Liver (tissue), 8 donors: ENCODE measurements at regions not wholly inside any gene's neighbourhood (a gene's known extent, or its start where the extent isn't known, plus 50 kb on each side); places are given as distances from the start of the nearest gene placed in this dataset.

ENCODE experiments used
- DNase-seq: peaks from one replicate; pipeline ENCODE4 v3.0.0-alpha.2; 2017; ENCODE audit warnings: low spot score
- H3K27ac ChIP-seq, 2 donors: one replicate each; pipeline ENCODE4 v1.7.0; 2013; ENCODE audit warnings: inconsistent platforms in 2 of 2, low read length in 2 of 2, control low read depth in 1 of 2, low read depth in 1 of 2, mild to moderate bottlenecking in 1 of 2
- H3K27me3 ChIP-seq, 4 donors: one replicate each; pipeline versions ENCODE4 v1.6.1 to v1.7.0; 2013; ENCODE audit warnings: low read length in 3 of 4, inconsistent platforms in 1 of 4, mild to moderate bottlenecking in 1 of 4, moderate library complexity in 1 of 4; ENCODE audit not compliant: control insufficient read depth in 4 of 4, insufficient read depth in 4 of 4
- H3K36me3 ChIP-seq, 4 donors: one replicate each; pipeline versions ENCODE4 v1.6.1 to v1.7.0; 2013; ENCODE audit warnings: low read length in 3 of 4, mild to moderate bottlenecking in 3 of 4, low read depth in 1 of 4, moderate library complexity in 1 of 4; ENCODE audit not compliant: control insufficient read depth in 4 of 4, insufficient read depth in 3 of 4
- H3K4me1 ChIP-seq, 4 donors: one replicate each; pipeline versions ENCODE4 v1.6.1 to v1.7.0; 2013; ENCODE audit warnings: low read length in 3 of 4, mild to moderate bottlenecking in 3 of 4, moderate library complexity in 1 of 4; ENCODE audit not compliant: control insufficient read depth in 4 of 4, insufficient read depth in 4 of 4
- H3K4me3 ChIP-seq, 3 donors: one replicate each; pipeline versions ENCODE4 v1.6.1 to v1.7.0; 2013; ENCODE audit warnings: low read length in 3 of 3, control low read depth in 1 of 3, low read depth in 1 of 3, mild to moderate bottlenecking in 1 of 3
- H3K9ac ChIP-seq, 2 donors: one replicate each; pipeline ENCODE4 v1.7.0; 2013; ENCODE audit warnings: low read length in 2 of 2, mild to moderate bottlenecking in 2 of 2, moderate library complexity in 2 of 2, control low read depth in 1 of 2, low read depth in 1 of 2
- H3K9me3 ChIP-seq, 4 donors: one replicate each; pipeline versions ENCODE4 v1.6.1 to v1.7.0; 2013; ENCODE audit warnings: low read length in 3 of 4; ENCODE audit not compliant: control insufficient read depth in 4 of 4
- EGR1 ChIP-seq, 2 donors: IDR thresholded peaks; 2 replicates each; pipeline ENCODE4 v1.6.1; 2016 to 2018; ENCODE audit warnings: antibody characterized with exemption in 2 of 2, low read depth in 2 of 2
- FOXA1 ChIP-seq: IDR thresholded peaks from 2 replicates; pipeline ENCODE4 v1.6.1; 2016; ENCODE audit warnings: antibody characterized with exemption
- FOXA2 ChIP-seq: IDR thresholded peaks from 2 replicates; pipeline ENCODE4 v1.6.1; 2016; ENCODE audit warnings: antibody characterized with exemption
- GABPA ChIP-seq, 2 donors: IDR thresholded peaks in 1 of 2; conservative IDR thresholded peaks in 1 of 2; 2 replicates each; pipeline ENCODE4 v1.6.1; 2016; ENCODE audit warnings: antibody characterized with exemption in 2 of 2, mild to moderate bottlenecking in 1 of 2, moderate library complexity in 1 of 2
- HNF4A ChIP-seq, 2 donors: conservative IDR thresholded peaks; 2 replicates each; pipeline ENCODE4 v1.6.1; 2016; ENCODE audit warnings: antibody characterized with exemption in 2 of 2, mild to moderate bottlenecking in 2 of 2
- HNF4G ChIP-seq: IDR thresholded peaks from 2 replicates; pipeline ENCODE4 v1.6.1; 2016; ENCODE audit warnings: antibody characterized with exemption
- JUND ChIP-seq, 2 donors: IDR thresholded peaks; 2 replicates each; pipeline ENCODE4 v1.6.1; 2016; ENCODE audit warnings: antibody characterized with exemption in 2 of 2
- NR2F2 ChIP-seq: IDR thresholded peaks from 2 replicates; pipeline ENCODE4 v1.6.1; 2016; ENCODE audit warnings: antibody characterized with exemption
- RAD21 ChIP-seq, 2 donors: IDR thresholded peaks; 2 replicates each; pipeline ENCODE4 v1.6.1; 2016; ENCODE audit warnings: antibody characterized with exemption in 2 of 2, mild to moderate bottlenecking in 2 of 2
- RXRA ChIP-seq, 2 donors: IDR thresholded peaks; 2 replicates each; pipeline ENCODE4 v1.6.1; 2017 to 2018; ENCODE audit warnings: antibody characterized with exemption in 2 of 2, mild to moderate bottlenecking in 1 of 2
- SP1 ChIP-seq: IDR thresholded peaks from 2 replicates; pipeline ENCODE4 v1.6.1; 2018; ENCODE audit warnings: antibody characterized with exemption, mild to moderate bottlenecking
- TAF1 ChIP-seq: conservative IDR thresholded peaks from 2 replicates; pipeline ENCODE4 v1.6.1; 2016; ENCODE audit warnings: antibody characterized with exemption, mild to moderate bottlenecking
- YY1 ChIP-seq: IDR thresholded peaks from 2 replicates; pipeline ENCODE4 v1.6.1; 2016; ENCODE audit warnings: antibody characterized with exemption, mild to moderate bottlenecking
- WGBS: extraction: QIAGEN DNeasy Blood & Tissue Kit; methylation state at CpG from one replicate; pipeline ENCODE4 v1.1.7; 2013; 5-methylcytosine and 5-hydroxymethylcytosine counted together
- TF ChIP-seq, protein P1 (sequence below): IDR thresholded peaks from 2 replicates; pipeline ENCODE4 v1.6.1; 2016; ENCODE audit warnings: antibody characterized with exemption
- TF ChIP-seq, protein P2 (sequence below): IDR thresholded peaks from 2 replicates; pipeline ENCODE4 v1.6.1; 2016; ENCODE audit warnings: antibody characterized with exemption, mild to moderate bottlenecking
- TF ChIP-seq, protein P3 (sequence below): IDR thresholded peaks from 2 replicates; pipeline ENCODE4 v1.6.1; 2016; ENCODE audit warnings: antibody characterized with exemption
- TF ChIP-seq, protein P4 (sequence below): IDR thresholded peaks from 2 replicates; pipeline ENCODE4 v1.6.1; 2016; ENCODE audit warnings: antibody characterized with exemption
- TF ChIP-seq, protein P5 (sequence below): fragments of 150-350 bp; IDR thresholded peaks from 2 replicates; pipeline ENCODE4 v1.5.1; 2017; ENCODE audit warnings: improper control_type of control experiment, low read depth, low read length; ENCODE audit not compliant: missing input control
- donor health status: healthy.
- donor health status: healthy.
- donor health status: healthy.
- donor health status: healthy.
- donor health status: healthy.

DNA sequence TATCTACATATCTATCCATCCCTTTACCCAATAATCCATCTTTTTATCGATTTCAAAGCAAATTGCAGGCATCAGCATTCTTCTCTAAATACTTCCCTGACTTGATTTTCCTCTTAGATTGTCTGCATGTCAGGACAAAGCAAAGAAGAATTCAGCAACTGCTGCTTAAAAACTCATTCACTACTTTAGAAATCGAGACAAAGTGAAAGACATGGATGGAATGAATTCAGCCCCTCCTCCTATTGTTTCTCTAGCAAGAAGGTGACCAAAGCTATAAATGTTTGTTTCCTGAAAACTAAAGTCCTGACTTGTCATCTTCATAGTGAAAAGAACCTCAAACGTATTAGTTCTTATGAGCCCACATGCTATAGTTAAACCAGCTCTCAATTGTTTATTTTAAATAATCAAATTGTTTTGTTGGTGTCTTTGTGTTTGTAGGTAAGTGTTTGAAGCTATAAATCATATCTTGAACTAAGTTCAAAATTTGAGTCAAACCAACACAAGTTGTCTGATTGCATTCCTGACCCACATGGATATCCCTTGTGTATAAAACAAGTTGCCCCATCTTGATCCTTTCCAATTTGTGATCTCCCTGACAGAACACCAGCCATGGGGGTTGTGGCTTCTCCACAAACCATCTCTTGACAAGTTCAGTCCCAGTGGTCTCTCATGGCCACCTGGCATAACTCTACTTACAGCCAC is 58.6 kb upstream of the ARHGAP5 start:
- H3K4me1 ChIP-seq: no peaks in the 10 kb centered on the region
- H3K27me3 ChIP-seq: no peaks in the 10 kb centered on the region
- no peaks in the 10 kb centered on the region for H3K9me3 ChIP-seq
- 61% methylated on average over 3 of the region's 3 CpGs for WGBS
- no peak for DNase-seq
- H3K9ac ChIP-seq: no peak overlapping the region
- H3K27ac ChIP-seq: no peak overlapping the region
- no peaks in the 10 kb centered on the region for H3K36me3 ChIP-seq
- TF ChIP-seq, protein P1, sequence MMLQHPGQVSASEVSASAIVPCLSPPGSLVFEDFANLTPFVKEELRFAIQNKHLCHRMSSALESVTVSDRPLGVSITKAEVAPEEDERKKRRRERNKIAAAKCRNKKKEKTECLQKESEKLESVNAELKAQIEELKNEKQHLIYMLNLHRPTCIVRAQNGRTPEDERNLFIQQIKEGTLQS: no peak
- TF ChIP-seq HNF4A (conservative IDR thresholded peaks at IDR 0.05) (no peak), SP1 (no peak), YY1 (no peak), GABPA (IDR thresholded peaks at IDR 0.05 in 1 of 2, conservative IDR thresholded peaks at IDR 0.05 in 1 of 2) (no peak), RAD21 (IDR thresholded peaks at IDR 0.05) (no peak), NR2F2 (no peak)
- H3K4me3 ChIP-seq: no peak overlapping the region

DNA sequence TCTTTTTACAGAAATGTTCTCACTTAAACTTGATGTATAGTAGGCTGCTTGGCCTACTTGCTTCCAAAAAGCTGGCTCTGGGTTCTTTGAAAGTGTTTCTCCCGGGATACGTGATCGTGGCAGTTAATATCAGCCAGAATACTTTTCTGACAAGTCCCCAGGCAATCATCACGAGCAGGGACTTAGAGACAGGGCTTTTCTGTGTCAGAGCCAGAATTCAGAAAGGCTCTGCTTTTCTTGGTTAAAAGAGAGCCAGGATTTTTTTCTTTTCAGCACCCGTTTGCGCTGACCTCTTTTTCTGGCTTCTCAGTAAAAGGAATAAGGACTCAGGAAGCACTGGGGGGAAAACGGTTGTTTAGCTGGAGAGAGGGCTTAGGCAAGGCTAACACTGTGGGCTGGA is 57.8 kb upstream of the ARHGAP5 start:
- Histone ChIP-seq H3K27ac (no peak overlapping the region), H3K36me3 (no peaks in the 10 kb centered on the region), H3K4me1 (no peaks in the 10 kb centered on the region), H3K9me3 (no peaks in the 10 kb centered on the region), H3K9ac (no peak overlapping the region), H3K27me3 (no peaks in the 10 kb centered on the region), H3K4me3 (no peak overlapping the region)
- TF ChIP-seq FOXA1: no peak
- TF ChIP-seq RAD21 (IDR thresholded peaks at IDR 0.05): no peak
- TF ChIP-seq TAF1: no peak
- TF ChIP-seq NR2F2: no peak
- no peak for TF ChIP-seq HNF4A (conservative IDR thresholded peaks at IDR 0.05)
- TF ChIP-seq HNF4G: no peak
- TF ChIP-seq, protein P2, sequence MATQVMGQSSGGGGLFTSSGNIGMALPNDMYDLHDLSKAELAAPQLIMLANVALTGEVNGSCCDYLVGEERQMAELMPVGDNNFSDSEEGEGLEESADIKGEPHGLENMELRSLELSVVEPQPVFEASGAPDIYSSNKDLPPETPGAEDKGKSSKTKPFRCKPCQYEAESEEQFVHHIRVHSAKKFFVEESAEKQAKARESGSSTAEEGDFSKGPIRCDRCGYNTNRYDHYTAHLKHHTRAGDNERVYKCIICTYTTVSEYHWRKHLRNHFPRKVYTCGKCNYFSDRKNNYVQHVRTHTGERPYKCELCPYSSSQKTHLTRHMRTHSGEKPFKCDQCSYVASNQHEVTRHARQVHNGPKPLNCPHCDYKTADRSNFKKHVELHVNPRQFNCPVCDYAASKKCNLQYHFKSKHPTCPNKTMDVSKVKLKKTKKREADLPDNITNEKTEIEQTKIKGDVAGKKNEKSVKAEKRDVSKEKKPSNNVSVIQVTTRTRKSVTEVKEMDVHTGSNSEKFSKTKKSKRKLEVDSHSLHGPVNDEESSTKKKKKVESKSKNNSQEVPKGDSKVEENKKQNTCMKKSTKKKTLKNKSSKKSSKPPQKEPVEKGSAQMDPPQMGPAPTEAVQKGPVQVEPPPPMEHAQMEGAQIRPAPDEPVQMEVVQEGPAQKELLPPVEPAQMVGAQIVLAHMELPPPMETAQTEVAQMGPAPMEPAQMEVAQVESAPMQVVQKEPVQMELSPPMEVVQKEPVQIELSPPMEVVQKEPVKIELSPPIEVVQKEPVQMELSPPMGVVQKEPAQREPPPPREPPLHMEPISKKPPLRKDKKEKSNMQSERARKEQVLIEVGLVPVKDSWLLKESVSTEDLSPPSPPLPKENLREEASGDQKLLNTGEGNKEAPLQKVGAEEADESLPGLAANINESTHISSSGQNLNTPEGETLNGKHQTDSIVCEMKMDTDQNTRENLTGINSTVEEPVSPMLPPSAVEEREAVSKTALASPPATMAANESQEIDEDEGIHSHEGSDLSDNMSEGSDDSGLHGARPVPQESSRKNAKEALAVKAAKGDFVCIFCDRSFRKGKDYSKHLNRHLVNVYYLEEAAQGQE: no peak
- TF ChIP-seq, protein P3, sequence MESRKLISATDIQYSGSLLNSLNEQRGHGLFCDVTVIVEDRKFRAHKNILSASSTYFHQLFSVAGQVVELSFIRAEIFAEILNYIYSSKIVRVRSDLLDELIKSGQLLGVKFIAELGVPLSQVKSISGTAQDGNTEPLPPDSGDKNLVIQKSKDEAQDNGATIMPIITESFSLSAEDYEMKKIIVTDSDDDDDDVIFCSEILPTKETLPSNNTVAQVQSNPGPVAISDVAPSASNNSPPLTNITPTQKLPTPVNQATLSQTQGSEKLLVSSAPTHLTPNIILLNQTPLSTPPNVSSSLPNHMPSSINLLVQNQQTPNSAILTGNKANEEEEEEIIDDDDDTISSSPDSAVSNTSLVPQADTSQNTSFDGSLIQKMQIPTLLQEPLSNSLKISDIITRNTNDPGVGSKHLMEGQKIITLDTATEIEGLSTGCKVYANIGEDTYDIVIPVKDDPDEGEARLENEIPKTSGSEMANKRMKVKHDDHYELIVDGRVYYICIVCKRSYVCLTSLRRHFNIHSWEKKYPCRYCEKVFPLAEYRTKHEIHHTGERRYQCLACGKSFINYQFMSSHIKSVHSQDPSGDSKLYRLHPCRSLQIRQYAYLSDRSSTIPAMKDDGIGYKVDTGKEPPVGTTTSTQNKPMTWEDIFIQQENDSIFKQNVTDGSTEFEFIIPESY: no peak
- TF ChIP-seq, protein P4, sequence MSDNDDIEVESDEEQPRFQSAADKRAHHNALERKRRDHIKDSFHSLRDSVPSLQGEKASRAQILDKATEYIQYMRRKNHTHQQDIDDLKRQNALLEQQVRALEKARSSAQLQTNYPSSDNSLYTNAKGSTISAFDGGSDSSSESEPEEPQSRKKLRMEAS: no peak
- TF ChIP-seq YY1: no peak
- TF ChIP-seq SP1: no peak
- no peak for TF ChIP-seq FOXA2
- TF ChIP-seq, protein P5, sequence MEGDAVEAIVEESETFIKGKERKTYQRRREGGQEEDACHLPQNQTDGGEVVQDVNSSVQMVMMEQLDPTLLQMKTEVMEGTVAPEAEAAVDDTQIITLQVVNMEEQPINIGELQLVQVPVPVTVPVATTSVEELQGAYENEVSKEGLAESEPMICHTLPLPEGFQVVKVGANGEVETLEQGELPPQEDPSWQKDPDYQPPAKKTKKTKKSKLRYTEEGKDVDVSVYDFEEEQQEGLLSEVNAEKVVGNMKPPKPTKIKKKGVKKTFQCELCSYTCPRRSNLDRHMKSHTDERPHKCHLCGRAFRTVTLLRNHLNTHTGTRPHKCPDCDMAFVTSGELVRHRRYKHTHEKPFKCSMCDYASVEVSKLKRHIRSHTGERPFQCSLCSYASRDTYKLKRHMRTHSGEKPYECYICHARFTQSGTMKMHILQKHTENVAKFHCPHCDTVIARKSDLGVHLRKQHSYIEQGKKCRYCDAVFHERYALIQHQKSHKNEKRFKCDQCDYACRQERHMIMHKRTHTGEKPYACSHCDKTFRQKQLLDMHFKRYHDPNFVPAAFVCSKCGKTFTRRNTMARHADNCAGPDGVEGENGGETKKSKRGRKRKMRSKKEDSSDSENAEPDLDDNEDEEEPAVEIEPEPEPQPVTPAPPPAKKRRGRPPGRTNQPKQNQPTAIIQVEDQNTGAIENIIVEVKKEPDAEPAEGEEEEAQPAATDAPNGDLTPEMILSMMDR: no peak
- TF ChIP-seq GABPA (IDR thresholded peaks at IDR 0.05 in 1 of 2, conservative IDR thresholded peaks at IDR 0.05 in 1 of 2): no peak
- TF ChIP-seq, protein P1: no peak
- TF ChIP-seq EGR1 (IDR thresholded peaks at IDR 0.05; ENCODE audit: low read depth in 2 of 2): no peak
- TF ChIP-seq RXRA (IDR thresholded peaks at IDR 0.05): no peak
- no peak for TF ChIP-seq JUND (IDR thresholded peaks at IDR 0.05)
- WGBS: 82% methylated on average over 7 of the region's 7 CpGs
- DNase-seq: no peak
